ENCODE measurements at regions not wholly inside any gene's neighbourhood (a gene's known extent, or its start where the extent isn't known, plus 50 kb on each side); places are given as distances from the start of the nearest gene placed in this dataset.
"Not testable (repeated sequence)": the region's sequence is repeated elsewhere in the genome, so short reads cannot be mapped to it uniquely, and the experiment has no call there.

- TF ChIP-seq CTCF (conservative IDR thresholded peaks at IDR 0.05; ENCODE audit: low read length): no peak
- DNase-seq (ENCODE audit: low read depth): no peak
Measured at GRCh38 chrX:19225909-19226308, 103.6 kb upstream of the ADGRG2 start.

GRCh38 chrX:19229896-19230295 is 107.6 kb upstream of the ADGRG2 start:
- DNase-seq (ENCODE audit: low read depth); H3K4me3 ChIP-seq (ENCODE audit: low read length): not testable (repeated sequence)

More at GRCh38 chrX:19225909-19226308, 103.6 kb upstream of the ADGRG2 start:
- no peak overlapping the region for H3K4me3 ChIP-seq (ENCODE audit: low read length)

- no peak for TF ChIP-seq CTCF (conservative IDR thresholded peaks at IDR 0.05; ENCODE audit: low read length)
- DNase-seq (ENCODE audit: low read depth): no peak
- no peak overlapping the region for H3K4me3 ChIP-seq (ENCODE audit: low read length)
Measured at GRCh38 chrX:19237901-19238300, 105.8 kb upstream of the PDHA1 start.

GRCh38 chrX:19243431-19243830 is 100.3 kb upstream of the PDHA1 start:
- no peak for DNase-seq (ENCODE audit: low read depth)
- no peak for TF ChIP-seq CTCF (conservative IDR thresholded peaks at IDR 0.05; ENCODE audit: low read length)
- H3K4me3 ChIP-seq (ENCODE audit: low read length): no peak overlapping the region

GRCh38 chrX:19244921-19245320 is 98.8 kb upstream of the PDHA1 start:
- DNase-seq (ENCODE audit: low read depth); H3K4me3 ChIP-seq (ENCODE audit: low read length): not testable (repeated sequence)

GRCh38 chrX:19245711-19246269 is 97.9 kb upstream of the PDHA1 start:
- DNase-seq (ENCODE audit: low read depth): no peak
- H3K4me3 ChIP-seq (ENCODE audit: low read length): no peak overlapping the region
- no peak for TF ChIP-seq CTCF (conservative IDR thresholded peaks at IDR 0.05; ENCODE audit: low read length)

- DNase-seq (ENCODE audit: low read depth): no peak
- H3K4me3 ChIP-seq (ENCODE audit: low read length): no peak overlapping the region
- TF ChIP-seq CTCF (conservative IDR thresholded peaks at IDR 0.05; ENCODE audit: low read length): no peak
Measured at GRCh38 chrX:19256986-19257385, 86.7 kb upstream of the PDHA1 start.

- not testable (repeated sequence) for DNase-seq (ENCODE audit: low read depth); H3K4me3 ChIP-seq (ENCODE audit: low read length)
Measured at GRCh38 chrX:19261026-19261425, 82.7 kb upstream of the PDHA1 start.

- DNase-seq (ENCODE audit: low read depth): no peak
- H3K4me3 ChIP-seq (ENCODE audit: low read length): no peak overlapping the region
- no peak for TF ChIP-seq CTCF (conservative IDR thresholded peaks at IDR 0.05; ENCODE audit: low read length)
Measured at GRCh38 chrX:19270727-19271126, 73.0 kb upstream of the PDHA1 start.

Data from AG10803 (cell line).